Nucleus accumbens (tissue), 56 donors: ENCODE measurements at regions not wholly inside any gene's neighbourhood (a gene's known extent, or its start where the extent isn't known, plus 50 kb on each side); places are given as distances from the start of the nearest gene placed in this dataset.
"Not testable (repeated sequence)": the region's sequence is repeated elsewhere in the genome, so short reads cannot be mapped to it uniquely, and the experiment has no call there.

ENCODE experiments used
- DNase-seq, 56 donors: peaks; one replicate each; lab custom pipeline; 2025; lab: John Stamatoyannopoulos, UW

DNA sequence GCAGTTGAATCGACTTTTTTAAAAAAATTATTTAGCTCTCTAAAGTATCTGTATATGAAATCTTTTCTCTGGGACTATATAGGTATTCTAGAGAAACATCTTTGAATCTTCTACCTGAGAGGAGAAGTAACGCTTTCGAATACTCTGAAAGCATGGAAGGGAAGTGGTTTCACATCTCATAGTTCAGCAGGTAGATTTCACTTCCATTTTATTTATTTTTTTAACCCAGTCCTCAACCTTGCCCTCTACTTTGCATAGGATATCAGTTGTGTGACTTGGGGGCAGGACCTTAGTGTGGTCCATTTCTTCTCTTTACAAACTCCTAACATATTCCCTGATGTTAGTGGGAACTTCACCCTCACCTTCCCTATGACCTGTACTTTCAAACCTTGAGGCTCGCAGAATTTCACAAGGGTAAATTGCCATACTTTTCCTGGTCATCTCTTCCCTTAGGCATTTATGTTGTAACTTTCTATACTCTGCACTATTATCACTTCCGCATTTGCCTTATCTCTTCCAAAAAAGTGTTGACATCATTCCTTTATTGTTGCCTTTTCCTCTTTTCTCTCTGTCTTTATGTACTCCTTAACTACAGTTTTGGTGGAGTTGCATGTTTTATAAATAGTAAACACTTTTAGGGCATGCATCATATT is 1208.5 kb upstream of the ADGRL4 start:
- DNase-seq = no peak

DNA sequence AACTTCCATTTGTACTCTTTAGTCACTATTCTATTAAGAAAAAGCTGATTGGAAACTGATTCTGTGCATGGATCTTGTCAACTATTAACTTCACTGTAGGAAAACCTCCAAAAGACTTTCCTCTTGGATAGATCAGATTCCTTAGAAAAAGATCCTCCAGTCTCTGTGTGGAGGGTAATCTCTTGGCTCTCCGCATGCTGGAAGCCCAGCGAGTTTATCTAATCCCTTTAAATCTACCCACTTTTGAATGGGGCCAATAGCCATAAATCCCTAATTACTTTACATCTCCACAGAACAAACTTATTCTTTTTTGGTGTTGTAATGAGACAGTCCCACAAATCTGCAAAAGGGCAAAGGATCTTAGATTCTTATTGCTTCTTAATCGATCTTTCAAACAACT is 1206.4 kb upstream of the ADGRL4 start:
- no peak for DNase-seq

DNA sequence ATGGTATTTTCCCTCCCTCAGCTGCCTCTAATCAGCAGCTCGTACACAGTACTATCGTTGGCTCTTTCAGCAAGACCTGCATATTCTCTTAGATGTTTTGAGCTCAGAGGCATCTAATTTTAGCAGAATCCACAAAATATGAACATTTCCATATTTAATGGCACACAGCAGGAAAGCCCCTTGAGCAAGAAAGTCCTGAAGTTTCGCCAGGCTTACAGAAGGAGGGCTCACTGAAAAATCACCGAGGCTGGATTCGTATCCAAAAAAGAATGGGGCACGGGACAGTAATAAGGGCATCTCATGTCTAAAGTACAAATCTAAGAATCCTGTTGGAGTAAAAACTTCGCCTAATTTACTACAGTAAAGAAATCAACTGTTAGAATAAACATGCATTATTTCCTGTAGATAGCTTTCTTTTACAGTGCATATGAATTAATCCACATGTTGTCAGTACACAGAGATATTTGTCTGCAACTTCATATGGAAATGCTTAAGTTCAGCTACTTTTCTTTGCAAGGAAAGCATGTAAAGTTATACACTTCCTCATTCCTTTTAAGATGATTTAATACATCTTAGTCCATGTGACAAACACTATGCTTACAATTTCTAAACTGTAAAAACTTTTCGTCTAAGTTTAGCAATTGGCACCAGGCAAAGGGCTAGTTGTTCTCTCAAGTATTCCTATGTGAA is 1205.3 kb upstream of the ADGRL4 start:
- DNase-seq = no peak

DNA sequence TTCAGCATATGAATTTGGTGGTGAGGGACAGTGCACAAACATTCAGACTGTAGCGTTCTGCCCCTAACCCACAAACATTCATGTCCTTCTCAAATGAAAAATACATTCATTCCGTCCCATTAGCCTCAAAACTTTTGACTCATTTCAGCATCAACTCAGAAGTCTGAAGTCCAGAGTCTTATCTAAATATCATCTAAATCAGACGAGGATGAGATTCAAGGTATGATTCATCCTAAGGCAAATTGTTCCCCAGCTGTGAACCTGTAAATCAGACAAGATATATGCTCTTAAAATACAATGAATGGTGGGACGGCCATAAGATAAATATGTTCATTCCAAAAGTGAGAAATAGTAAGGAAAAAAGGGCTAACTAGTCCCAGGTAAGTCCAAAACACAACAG is 1195.6 kb upstream of the ADGRL4 start:
- no peak for DNase-seq

DNA sequence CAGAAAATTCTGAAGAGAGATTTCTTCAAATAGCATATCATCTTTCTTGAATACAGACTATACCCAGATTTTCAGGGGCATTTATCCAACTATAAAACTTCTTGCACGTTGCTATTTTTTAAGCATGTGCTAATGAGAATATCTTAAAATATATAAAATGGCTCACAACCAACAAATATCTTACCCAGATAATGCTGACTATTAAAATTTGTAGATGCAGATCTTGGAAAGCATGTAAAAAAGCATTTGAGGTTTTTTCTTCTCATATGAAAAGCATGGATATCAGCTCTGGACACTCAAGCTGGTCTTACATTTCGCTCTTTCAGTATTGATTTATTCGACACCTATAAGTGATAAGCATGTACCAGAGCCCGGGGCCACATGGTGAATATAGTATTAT is 1187.7 kb upstream of the ADGRL4 start:
- DNase-seq = no peak

DNA sequence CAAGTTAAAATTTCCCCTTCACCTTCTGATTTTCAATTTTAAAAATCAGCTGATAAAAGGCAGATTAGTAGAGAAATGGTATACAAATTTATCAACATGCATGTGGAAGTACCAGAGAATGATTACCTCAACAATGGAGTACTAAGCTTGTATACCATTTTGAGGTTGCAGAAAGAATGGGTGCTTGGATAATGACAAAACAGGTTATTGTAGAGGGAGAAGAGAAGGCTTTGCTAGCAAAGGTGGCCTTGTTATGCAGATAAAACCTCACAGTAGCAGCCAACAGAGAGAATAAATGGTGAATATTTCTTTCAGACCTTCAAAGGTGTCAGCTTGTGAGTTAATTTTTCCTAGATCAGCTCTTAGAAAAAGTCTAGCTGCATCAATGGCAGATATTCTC is 1174.9 kb upstream of the ADGRL4 start:
- DNase-seq = no peak

DNA sequence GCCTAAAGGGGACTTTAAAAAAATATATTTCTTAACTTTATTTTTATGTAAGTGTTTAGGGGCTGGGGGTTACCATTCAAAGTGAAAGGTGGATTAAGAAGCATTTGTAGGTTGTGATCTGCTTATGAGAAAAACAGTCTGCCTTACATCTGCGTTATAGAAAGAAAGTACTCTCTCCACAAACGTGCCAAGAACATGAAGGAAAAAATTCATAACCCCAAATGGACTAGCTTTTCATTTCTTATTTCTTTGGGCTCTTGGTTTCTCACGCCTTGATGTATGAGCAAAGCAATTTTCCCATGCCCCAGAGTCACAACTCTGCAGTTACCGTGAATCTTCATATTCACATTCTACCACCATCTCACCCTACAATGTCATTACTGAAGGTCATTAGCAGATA is 1165.1 kb upstream of the ADGRL4 start:
- DNase-seq = no peak

DNA sequence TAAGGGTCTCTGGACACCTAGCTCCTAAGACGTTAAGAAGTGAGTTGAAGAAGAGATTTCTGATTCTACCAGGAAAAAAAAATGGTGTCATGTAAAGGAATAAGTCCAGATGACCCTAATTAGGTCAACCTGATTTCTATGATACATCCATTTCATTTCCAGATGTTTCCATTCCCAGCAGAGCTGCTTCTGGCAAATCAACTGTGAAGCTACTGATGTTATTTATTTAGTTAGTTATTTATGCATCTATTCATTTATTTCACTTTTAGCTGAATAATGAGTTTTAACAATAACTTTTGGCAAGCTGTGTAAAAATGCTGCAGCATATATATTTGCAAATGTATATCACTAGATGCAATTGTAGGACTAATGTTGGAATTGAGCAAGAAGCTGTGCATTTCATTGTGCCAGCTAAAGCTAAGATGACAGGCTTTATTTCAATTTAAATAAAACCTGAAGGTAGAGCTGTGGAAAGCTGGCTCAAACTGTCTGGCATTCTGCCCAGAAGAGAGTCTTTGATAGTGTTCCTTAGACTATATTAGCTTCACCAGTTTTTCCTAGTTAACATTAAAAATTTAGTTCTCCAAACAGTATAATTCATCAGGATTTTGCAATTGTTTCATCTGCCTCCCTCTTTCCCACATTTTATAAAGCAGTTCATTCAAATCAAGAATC is 1164.4 kb upstream of the ADGRL4 start:
- DNase-seq = peak in 3 of 56 donors; percentile 1 to 27 (median 9)

DNA sequence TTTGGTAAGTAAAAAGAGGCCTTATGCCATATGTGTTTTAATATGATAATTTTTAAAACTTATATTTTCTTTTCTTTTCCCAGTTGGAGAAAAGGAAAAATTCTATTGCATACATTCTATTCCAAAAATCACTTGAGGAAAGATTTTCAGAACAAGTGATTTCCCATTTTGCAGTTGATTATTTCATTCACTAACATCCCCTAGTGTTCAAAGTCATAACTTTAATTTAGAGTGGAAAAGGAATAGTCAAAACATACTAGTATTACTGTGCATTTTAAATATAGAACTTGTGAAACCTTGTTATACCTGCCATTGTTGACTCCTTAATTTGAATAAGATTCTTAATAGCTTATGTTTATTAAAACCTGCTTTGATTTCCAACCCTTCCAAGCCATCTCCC is 1157.6 kb upstream of the ADGRL4 start:
- no peak for DNase-seq

DNA sequence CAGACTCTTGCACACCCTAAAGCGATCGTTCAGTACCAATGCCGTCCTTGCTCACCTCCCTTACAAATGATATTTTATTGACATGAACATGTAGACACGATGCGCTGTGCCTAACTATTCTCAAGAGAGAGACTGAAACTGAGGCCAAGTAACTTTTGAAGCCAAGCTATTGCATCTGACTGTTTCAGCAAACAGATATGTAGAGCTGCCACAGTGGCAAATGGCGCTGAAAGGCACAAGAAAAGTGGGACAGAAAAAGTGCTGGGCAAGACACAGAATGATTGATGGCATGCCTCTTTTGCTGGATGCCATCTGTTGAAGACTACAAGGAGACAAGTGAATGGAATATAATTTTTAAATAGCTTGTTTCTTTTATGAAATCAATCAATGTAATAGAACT is 1157.2 kb upstream of the ADGRL4 start:
- no peak for DNase-seq

DNA sequence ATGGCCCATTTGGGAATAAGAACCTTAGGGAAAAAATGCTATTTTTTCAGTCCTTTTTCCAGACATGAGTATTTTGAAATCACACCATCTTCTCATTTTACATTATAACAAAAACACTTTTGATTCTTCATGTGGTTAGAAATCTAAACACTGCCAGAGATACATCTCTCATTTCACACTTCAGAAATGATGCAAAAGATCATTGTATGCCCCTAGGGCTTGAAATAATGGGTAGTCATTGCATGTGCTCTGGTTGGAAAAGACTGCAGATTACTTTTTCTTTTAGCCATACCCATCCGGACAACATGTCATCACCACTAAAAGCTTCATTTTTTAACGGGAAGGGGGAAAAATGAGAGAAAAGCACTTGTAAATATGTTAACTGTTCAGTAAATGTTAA is 1152.2 kb upstream of the ADGRL4 start:
- no peak for DNase-seq

DNA sequence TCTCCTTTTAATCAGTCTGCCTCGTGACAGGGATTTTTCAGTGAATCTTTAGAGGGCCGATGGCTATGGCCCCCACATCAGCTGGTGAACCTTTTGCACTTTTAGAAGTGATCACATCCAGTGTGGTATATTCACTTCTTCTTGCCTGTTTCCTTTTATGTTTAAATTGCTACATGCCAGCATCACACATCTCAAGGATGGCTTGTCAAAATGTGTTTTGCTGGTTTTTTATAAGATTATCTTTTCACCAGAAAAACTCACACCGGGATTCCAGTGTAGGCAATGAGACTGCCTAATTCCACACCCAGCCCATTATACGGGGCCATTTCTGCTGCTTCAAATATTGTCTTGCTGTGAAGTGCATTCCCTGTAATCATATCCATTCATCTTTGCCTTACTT is 1151.7 kb upstream of the ADGRL4 start:
- DNase-seq = no peak

DNA sequence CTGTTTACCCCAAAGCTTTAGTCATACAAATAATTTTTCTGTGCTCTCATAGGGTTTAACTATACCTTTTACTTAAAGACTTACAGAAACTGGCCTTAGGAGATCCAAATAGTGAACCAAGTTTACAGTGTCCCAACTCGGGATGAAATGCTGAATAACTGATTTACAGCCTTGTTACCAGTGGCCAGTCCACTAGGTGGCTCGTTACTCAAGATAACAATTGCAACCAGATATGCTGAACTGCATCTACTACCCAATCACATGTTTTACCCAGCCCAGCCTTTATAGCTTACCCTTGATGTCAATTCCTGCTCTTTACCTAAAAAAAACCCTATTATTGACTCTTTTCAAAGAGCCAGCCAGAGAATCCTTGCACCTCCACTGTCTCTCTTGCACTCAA is 1148.8 kb upstream of the ADGRL4 start:
- no peak for DNase-seq

DNA sequence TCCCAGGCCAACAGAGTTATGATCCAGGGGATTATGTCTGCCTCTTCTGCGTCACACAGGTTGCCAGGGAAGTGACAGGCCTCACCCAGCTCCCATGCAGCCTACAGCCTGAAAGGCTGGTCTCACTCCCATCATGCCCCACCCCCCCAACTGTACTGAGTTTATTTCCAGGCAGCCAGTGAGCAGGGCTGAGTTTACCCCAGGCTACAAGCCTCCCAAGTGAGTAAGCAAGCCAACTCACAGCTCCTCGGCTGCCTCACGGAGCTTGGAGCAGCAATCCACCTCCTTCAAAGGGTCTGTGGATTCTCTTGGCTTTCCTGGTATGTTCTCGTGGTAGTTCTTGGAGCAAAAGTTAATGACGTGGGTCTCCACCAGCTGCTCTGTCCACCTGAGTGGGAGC is 1147.6 kb upstream of the ADGRL4 start:
- DNase-seq = no peak

DNA sequence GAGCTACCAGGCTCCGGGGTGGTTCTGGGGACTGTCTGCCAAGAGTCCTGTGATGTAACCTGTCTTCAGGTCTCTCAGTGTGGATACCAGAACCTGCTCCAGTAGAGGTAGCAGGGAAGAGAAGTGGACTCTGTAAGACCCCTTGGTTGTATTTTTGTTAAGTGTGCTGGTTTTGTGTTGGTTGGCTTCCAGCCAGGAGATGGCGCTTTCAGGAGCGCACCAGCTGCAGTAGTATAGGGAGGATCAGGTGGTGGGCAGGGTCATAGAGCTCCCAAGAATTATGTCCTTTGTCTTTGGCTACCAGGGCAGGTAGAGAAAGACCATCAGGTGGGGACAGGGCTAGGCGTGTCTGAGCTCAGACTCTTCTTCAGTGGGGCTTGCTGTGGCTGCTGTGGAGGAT is 1147.2 kb upstream of the ADGRL4 start:
- no peak for DNase-seq

DNA sequence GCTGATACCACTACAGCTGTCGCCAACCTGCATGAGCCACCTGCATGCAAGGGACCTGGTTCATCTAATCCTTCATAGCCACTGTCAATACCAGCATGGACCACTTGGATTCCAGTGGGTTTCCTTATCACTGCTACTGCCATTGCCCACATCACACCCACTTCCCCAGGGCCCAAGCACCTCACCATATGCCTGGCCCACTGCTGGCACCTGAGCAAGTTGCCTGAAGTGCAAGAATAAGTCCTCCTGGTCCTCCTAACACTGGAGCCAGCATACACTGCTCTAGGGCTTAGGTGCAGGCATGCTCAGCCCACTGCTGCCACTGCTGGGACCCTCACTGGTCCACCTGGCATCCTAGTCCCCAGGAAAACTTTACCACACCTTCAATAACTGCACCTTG is 1136.8 kb upstream of the ADGRL4 start:
- no peak for DNase-seq

DNA sequence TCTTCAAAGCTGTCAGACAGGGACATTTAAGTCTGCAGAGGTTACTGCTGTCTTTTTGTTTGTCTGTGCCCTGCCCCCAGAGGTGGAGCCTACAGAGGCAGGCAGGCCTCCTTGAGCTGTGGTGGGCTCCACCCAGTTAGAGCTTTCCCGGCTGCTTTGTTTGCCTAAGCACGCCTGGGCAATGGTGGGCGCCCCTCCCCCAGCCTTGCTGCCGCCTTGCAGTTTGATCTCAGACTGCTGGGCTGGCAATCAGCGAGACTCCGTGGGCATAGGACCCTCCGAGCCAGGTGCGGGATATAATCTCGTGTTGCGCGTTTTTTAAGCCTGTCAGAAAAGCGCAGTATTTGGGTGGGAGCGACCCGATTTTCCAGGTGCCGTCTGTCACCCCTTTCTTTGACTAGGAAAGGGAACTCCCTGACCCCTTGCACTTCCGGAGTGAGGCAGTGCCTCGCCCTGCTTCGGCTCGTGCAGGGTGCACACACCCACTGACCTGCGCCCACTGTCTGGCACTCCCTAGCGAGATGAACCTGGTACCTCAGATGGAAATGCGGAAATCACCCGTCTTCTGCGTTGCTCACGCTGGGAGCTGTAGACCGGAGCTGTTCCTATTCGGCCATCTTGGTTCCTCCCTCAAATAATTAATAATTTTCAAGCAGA is 1131.5 kb upstream of the ADGRL4 start:
- DNase-seq = not testable (repeated sequence)

DNA sequence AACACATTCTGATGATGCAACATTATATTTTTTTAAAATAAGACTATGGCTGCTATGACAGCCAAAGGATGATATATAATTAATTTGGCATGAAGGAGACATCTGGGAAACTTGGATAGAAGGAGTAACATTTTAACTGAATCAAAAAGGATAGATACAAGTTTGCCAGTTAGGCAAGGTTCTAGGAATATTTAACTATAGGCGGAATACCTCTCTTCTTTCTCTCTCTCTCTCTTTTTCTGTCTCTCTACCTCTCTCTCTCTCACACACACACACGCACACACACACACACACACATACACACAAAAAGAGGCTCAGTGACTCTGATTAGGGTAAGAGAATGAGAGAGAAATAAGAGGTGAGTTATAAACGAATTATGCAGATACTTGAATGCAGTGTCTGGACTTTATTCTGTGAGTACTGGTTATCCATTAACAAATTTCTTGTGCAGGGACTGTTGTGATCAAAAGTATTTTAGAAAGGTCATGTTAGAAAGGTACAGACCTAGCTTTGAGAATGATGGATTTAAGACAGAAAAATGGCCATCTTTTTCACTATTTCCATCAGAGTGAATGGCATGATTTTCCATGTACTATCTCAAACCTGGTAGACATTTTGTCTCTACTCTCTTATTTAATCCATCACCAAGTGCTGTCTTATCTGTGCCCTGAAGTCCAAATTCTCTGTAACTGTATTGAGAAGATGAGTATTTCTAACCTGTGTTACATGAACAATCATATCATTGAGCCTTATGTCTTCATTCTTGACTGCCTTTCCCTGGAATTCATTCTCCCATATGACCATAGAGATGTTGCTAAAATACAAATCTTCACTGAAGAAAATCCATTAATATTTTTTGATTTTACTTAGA is 1106.9 kb upstream of the ADGRL4 start:
- no peak for DNase-seq

DNA sequence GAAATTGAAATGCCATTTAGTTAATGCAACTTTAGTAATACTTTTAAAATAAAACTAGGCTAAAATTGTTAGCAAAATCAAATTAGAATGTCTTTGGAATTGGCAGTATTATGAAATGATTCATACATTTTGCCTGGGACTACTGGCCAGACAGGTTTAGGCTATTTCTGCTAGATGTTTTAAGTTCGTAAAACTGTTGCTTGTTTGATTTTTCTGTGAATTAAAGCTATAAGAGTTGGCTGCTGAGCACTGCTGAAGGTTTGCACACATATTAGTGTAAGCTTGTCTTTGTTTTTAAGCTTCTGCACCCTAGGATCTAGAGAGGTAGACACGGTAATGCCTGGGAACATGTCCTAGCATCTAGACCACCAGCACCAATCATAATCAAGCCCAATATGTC is 1094.6 kb upstream of the ADGRL4 start:
- no peak for DNase-seq

DNA sequence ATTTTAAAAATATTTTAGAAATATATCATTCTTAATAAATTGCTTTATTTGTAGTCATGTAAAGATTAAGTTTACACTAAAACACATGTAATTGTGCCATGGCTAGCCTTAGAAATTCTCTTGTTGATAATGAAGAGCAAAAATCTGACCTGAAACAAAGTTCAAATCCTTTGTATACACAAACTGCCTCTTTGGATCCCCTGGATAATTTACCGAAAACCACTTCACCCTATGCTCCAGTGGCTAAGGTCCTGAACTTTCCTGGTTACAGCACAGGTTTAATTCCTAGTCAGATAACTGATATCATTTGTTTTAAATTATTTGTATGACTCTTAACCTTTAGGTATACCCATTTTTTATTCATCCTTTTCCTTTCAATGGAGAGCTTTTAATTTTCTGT is 1093.2 kb upstream of the ADGRL4 start:
- no peak for DNase-seq

DNA sequence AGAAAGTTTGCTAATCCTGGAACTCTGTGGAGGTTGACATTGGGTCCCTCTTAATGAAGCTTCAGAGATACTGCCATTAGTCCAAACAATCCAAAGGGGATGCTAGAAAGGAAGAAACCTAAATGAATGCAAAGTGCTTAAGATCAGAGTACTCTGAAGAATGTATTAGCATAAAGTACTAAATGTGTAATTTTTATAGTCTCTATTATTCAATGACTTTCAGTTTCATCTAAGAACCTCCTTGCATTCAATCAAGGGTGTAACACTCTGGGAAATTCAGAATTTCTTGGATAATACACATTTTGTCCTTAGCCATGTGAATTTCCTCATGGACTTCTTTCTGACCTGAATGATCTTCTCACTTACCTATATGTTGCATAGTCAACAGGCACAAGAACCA is 1078.5 kb upstream of the ADGRL4 start:
- no peak for DNase-seq
